Ishikawa (cell line): ENCODE measurements at regions not wholly inside any gene's neighbourhood (a gene's known extent, or its start where the extent isn't known, plus 50 kb on each side); places are given as distances from the start of the nearest gene placed in this dataset.

ENCODE experiments used
- CEBPB ChIP-seq: IDR thresholded peaks from 2 replicates; pipeline ENCODE4 v1.6.1; 2012
- CREB1 ChIP-seq: IDR thresholded peaks from 2 replicates; pipeline ENCODE4 v1.6.1; 2012; ENCODE audit warnings: low read depth
- EGR1 ChIP-seq: IDR thresholded peaks from 2 replicates; pipeline ENCODE4 v1.6.1; 2012
- EP300 ChIP-seq: IDR thresholded peaks from 2 replicates; pipeline ENCODE4 v1.6.1; 2012; ENCODE audit warnings: borderline replicate concordance
- FOXM1 ChIP-seq: IDR thresholded peaks from 2 replicates; pipeline ENCODE4 v1.6.1; 2012; ENCODE audit warnings: low read depth, borderline replicate concordance
- NFIC ChIP-seq: IDR thresholded peaks from 2 replicates; pipeline ENCODE4 v1.6.1; 2012
- RAD21 ChIP-seq: IDR thresholded peaks from 2 replicates; pipeline ENCODE4 v1.6.1; 2012; ENCODE audit warnings: low read depth
- REST ChIP-seq: IDR thresholded peaks from 2 replicates; pipeline ENCODE4 v1.6.1; 2012; ENCODE audit warnings: low read depth, mild to moderate bottlenecking
- TAF1 ChIP-seq: IDR thresholded peaks from 2 replicates; pipeline ENCODE4 v1.6.1; 2012; ENCODE audit warnings: low read depth, mild to moderate bottlenecking
- TCF12 ChIP-seq: IDR thresholded peaks from 2 replicates; pipeline ENCODE4 v1.6.1; 2012; ENCODE audit warnings: low read depth
- TEAD4 ChIP-seq: IDR thresholded peaks from 2 replicates; pipeline ENCODE4 v1.6.1; 2012
- USF1 ChIP-seq: IDR thresholded peaks from 2 replicates; pipeline ENCODE4 v1.6.1; 2012
- YY1 ChIP-seq: IDR thresholded peaks from 2 replicates; pipeline ENCODE4 v1.6.1; 2012; ENCODE audit warnings: low read depth
- ZBTB7A ChIP-seq: IDR thresholded peaks from 2 replicates; pipeline ENCODE4 v1.6.1; 2012; ENCODE audit warnings: low read depth
- TF ChIP-seq, protein P1 (sequence below): IDR thresholded peaks from 2 replicates; pipeline ENCODE4 v1.6.1; 2012

DNA sequence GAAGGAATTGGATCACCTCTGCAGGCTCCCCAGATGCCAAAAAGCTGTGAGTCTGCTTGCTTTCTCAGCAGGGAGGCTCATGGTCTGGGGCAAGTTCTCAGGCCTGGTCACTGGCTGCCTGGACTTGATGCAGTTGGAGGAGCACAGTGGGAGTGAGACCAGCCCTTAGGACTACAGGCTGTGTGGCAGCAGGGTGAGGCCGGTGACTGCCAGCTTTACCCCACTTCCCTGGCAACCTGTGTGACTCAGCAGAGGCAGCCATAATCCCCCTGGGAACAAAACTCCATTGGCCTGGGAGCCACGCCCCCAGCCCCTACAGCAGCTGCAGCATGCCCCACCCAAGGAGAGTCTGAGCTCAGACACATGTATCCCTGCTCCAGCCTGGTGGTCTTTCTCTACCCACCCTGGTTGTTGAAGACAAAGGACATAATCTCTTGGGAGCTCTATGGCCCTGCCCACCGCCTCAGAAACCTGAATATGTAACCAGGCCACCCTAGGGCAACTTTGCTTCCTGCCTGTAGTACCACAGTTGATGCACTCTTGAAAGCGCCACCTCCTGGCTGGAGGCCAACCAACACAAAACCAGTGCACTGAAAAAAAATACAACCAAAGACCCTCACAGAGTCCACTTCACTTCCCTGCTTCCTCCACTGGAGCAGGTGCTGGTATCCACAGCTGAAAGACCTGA, 106.8 kb upstream of the SPATS2L start:
- TF ChIP-seq USF1 (no peak), TCF12 (no peak; the same call in 1 of the 2 replicates), CREB1 (no peak), NFIC (0 out of 2 replicates have a peak, but pooled peaks have one; percentile 14), RAD21 (no peak), TAF1 (no peak), EGR1 (no peak), TEAD4 (no peak), CEBPB (no peak), YY1 (peak; percentile 63; the same call in 1 of the 2 replicates), REST (no peak), ZBTB7A (0 out of 2 replicates have a peak, but pooled peaks have one; percentile 46), EP300 (peak; percentile 51; the same call in 1 of the 2 replicates), FOXM1 (no peak)
- TF ChIP-seq, protein P1, sequence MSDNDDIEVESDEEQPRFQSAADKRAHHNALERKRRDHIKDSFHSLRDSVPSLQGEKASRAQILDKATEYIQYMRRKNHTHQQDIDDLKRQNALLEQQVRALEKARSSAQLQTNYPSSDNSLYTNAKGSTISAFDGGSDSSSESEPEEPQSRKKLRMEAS = no peak

DNA sequence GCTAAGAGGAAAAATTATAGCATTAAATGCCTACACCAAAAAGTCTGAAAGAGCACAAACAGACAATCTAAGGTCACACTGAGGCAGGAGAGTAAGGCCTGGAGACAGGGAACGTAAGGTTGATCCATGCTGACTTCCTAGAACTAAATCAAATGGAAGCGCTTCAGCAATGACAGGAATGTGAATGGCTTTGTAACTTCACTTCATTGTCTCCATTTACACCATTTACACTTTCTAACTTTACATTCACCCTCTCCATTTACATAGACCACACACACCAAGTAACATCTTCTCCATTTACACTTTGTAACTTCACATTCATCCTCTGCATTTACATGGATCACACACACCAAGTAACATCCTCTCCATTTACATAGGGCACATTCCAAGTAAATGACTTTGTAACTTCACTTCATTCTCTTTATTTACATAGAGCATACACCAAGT, 103.1 kb upstream of the SPATS2L start:
- TF ChIP-seq TAF1 (no peak), EGR1 (no peak), CREB1 (no peak), REST (no peak), TEAD4 (no peak), FOXM1 (no peak), USF1 (no peak), TCF12 (no peak), YY1 (no peak), CEBPB (no peak), NFIC (no peak), EP300 (no peak)

GRCh38 chr2:200208041-200208440, 98.5 kb upstream of the SPATS2L start:
- TF ChIP-seq TAF1 (no peak), FOXM1 (no peak), TCF12 (no peak), EGR1 (no peak), CEBPB (no peak), CREB1 (no peak), RAD21 (no peak), TEAD4 (no peak), REST (no peak), EP300 (no peak), YY1 (no peak), NFIC (no peak)
- TF ChIP-seq, protein P1 = no peak

DNA sequence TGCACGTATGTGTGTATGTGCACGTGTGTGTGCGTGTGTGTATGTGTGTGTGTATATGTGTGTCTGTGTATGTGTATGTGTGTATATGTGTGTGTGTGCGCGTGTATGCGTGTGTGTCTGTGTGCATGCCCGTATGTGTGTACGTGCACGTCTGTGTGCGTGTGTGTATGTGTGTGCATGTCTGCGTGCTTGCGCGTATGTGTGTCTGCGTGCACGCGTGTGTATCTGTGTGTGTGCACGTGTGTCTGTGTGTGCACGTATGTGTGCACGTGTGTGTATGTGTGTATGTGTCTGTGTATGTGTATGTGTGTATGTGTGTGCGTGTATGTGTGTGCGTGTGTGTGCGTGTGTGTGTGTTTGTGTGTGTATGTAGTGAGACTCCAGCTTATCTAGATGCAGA, 97.5 kb upstream of the SPATS2L start:
- no peak for TF ChIP-seq EGR1
- no peak for TF ChIP-seq USF1
- no peak for TF ChIP-seq REST
- TF ChIP-seq TAF1 = no peak
